IMR-90 (cell line): ENCODE measurements at regions not wholly inside any gene's neighbourhood (a gene's known extent, or its start where the extent isn't known, plus 50 kb on each side); places are given as distances from the start of the nearest gene placed in this dataset.

ENCODE experiments used
- ATAC-seq: fragments of 200-7000 bp; cut with Tn5 transposase; 2 replicates; pipeline ENCODE4 v1.9.1; 2020; ENCODE audit warnings: low read depth, mild to moderate bottlenecking, moderate library complexity
- BruUV-seq: library from RNA; stranded (reverse); fragments of 400-500 nt; replicated peaks from 2 replicates; lab custom pipeline; 2021; lab: Mats Ljungman, UMichigan
- CTCF ChIA-PET: fragments of 300-600 bp; formaldehyde crosslinking; extraction: SDS; loops from one replicate; lab custom pipeline; 2021; ENCODE audit warnings: antibody characterized with exemption; lab: Yijun Ruan, JAX
- POLR2A ChIA-PET: fragments of 300-600 bp; sonication (Branson Sonifier 250); formaldehyde crosslinking; loops from one replicate; lab custom pipeline; 2022; ENCODE audit warnings: antibody characterized with exemption; ENCODE audit not compliant: unreplicated experiment; lab: Charles Lee
- DNase-seq: peaks from one replicate; pipeline ENCODE4 v3.0.0; 2013
- H2AFZ ChIP-seq: replicated peaks from 2 replicates; pipeline ENCODE3; 2013; ENCODE audit warnings: low read length, mild to moderate bottlenecking; ENCODE audit not compliant: poor library complexity
- H2AK5ac ChIP-seq: 2 replicates; pipeline ENCODE4 v1.6.1; 2013; ENCODE audit warnings: low read depth, low read length, inconsistent platforms
- H2AK9ac ChIP-seq: replicated peaks from 2 replicates; pipeline ENCODE3; 2013; ENCODE audit warnings: mild to moderate bottlenecking, low read depth, low read length, moderate library complexity; ENCODE audit not compliant: poor library complexity
- H2BK120ac ChIP-seq: 2 replicates; pipeline ENCODE4 v1.6.1; 2013; ENCODE audit warnings: low read depth, low read length, inconsistent platforms
- H2BK15ac ChIP-seq: 3 replicates; pipeline ENCODE4 v1.6.1; 2013; ENCODE audit warnings: low read depth, low read length, inconsistent platforms
- H2BK20ac ChIP-seq: 2 replicates; pipeline ENCODE4 v1.6.1; 2013; ENCODE audit warnings: low read depth, mild to moderate bottlenecking, inconsistent platforms, low read length, moderate library complexity
- H2BK5ac ChIP-seq: 2 replicates; pipeline ENCODE4 v1.6.1; 2013; ENCODE audit warnings: mild to moderate bottlenecking, low read depth, low read length, inconsistent platforms; ENCODE audit not compliant: poor library complexity, severe bottlenecking
- H3K14ac ChIP-seq: replicated peaks from 2 replicates; pipeline ENCODE4 v1.6.1; 2013; ENCODE audit warnings: low read depth, low read length, inconsistent platforms
- H3K18ac ChIP-seq: 2 replicates; pipeline ENCODE4 v1.6.1; 2013; ENCODE audit warnings: low read depth, low read length, control low read depth
- H3K23ac ChIP-seq: 2 replicates; pipeline ENCODE4 v1.6.1; 2013; ENCODE audit warnings: low read depth, low read length, inconsistent platforms
- H3K27ac ChIP-seq: 2 replicates; pipeline ENCODE4 v1.5.1; 2013; ENCODE audit warnings: mild to moderate bottlenecking, control low read depth, low read length; ENCODE audit not compliant: insufficient read depth
- H3K27me3 ChIP-seq: 2 replicates; pipeline ENCODE4 v1.6.1; 2013; ENCODE audit warnings: low read length; ENCODE audit not compliant: control insufficient read depth, insufficient read depth
- H3K36me3 ChIP-seq: 2 replicates; pipeline ENCODE4 v1.6.1; 2013; ENCODE audit warnings: low read length, mixed read lengths; ENCODE audit not compliant: control insufficient read depth, insufficient read depth
- H3K4ac ChIP-seq: 2 replicates; pipeline ENCODE4 v1.6.1; 2013; ENCODE audit warnings: low read depth, low read length, inconsistent platforms
- H3K4me1 ChIP-seq: 2 replicates; pipeline ENCODE4 v1.6.1; 2013; ENCODE audit warnings: low read length, mixed read lengths; ENCODE audit not compliant: control insufficient read depth, insufficient read depth
- H3K4me2 ChIP-seq: 2 replicates; pipeline ENCODE4 v1.6.1; 2013; ENCODE audit warnings: low read depth, mild to moderate bottlenecking, control low read depth, low read length, moderate library complexity
- H3K4me3 ChIP-seq: 2 replicates; pipeline ENCODE4 v1.5.1; 2013; ENCODE audit warnings: low read depth, mild to moderate bottlenecking, control low read depth, low read length, moderate library complexity; ENCODE audit not compliant: insufficient read depth
- H3K56ac ChIP-seq: 2 replicates; pipeline ENCODE4 v1.6.1; 2013; ENCODE audit warnings: low read length, inconsistent platforms; ENCODE audit not compliant: insufficient read depth; ENCODE audit errors: extremely low read depth
- H3K79me1 ChIP-seq, 2 experiments: 2 replicates each; pipeline ENCODE4 v1.6.1; 2013; ENCODE audit warnings: low read length in 2 of 2, inconsistent platforms in 1 of 2, low read depth in 1 of 2
- H3K9ac ChIP-seq: 2 replicates; pipeline ENCODE4 v1.6.1; 2013; ENCODE audit warnings: low read depth, low read length, control low read depth
- H3K9me1 ChIP-seq: 2 replicates; pipeline ENCODE4 v1.6.1; 2013; ENCODE audit warnings: low read length, inconsistent platforms; ENCODE audit not compliant: insufficient read depth
- H3K9me3 ChIP-seq: 2 replicates; pipeline ENCODE4 v1.6.1; 2013; ENCODE audit warnings: low read length; ENCODE audit not compliant: control insufficient read depth, insufficient read depth
- H4K20me1 ChIP-seq: 2 replicates; pipeline ENCODE4 v1.6.1; 2013; ENCODE audit warnings: low read length, inconsistent platforms; ENCODE audit not compliant: insufficient read depth
- H4K5ac ChIP-seq: 2 replicates; pipeline ENCODE4 v1.6.1; 2013; ENCODE audit warnings: mild to moderate bottlenecking, low read depth, low read length, control low read depth
- H4K8ac ChIP-seq, 2 experiments: 2 replicates each; pipeline ENCODE4 v1.6.1; 2013; ENCODE audit warnings: low read depth in 2 of 2, low read length in 2 of 2, control low read depth in 1 of 2, inconsistent platforms in 1 of 2
- H4K91ac ChIP-seq: 2 replicates; pipeline ENCODE4 v1.6.1; 2013; ENCODE audit warnings: low read depth, low read length, inconsistent platforms; ENCODE audit not compliant: insufficient read depth
- CTCF ChIP-seq: conservative IDR thresholded peaks from 2 replicates; pipeline ENCODE4 v1.5.1; 2012; ENCODE audit warnings: mild to moderate bottlenecking, low read depth, low read length, improper control_type of control experiment
- NFE2L2 ChIP-seq: fragments of 150-350 bp; IDR thresholded peaks from 2 replicates; pipeline ENCODE4 v1.6.1; 2016; ENCODE audit warnings: low read depth, mild to moderate bottlenecking, low read length
- RCOR1 ChIP-seq: IDR thresholded peaks from 2 replicates; pipeline ENCODE4 v1.6.1; 2012; ENCODE audit warnings: mild to moderate bottlenecking, low read length, improper control_type of control experiment; ENCODE audit not compliant: insufficient replicate concordance
- RFX5 ChIP-seq: IDR thresholded peaks from 2 replicates; pipeline ENCODE4 v1.8.0; 2012; ENCODE audit warnings: low read depth, mild to moderate bottlenecking, low read length, moderate library complexity
- USF2 ChIP-seq: fragments of 150-350 bp; IDR thresholded peaks from 2 replicates; pipeline ENCODE4 v1.6.1; 2017; ENCODE audit warnings: mild to moderate bottlenecking, antibody characterized with exemption, low read length, low read depth
- WGBS, 2 experiments: methylation state at CpG; one replicate each; pipeline versions ENCODE4 v1.1.5 to v1.1.7; 2013; ENCODE audit warnings: missing lambda C conversion rate in 2 of 2; ENCODE audit not compliant: insufficient read length in 1 of 2; ENCODE audit errors: extremely low coverage in 2 of 2; 5-methylcytosine and 5-hydroxymethylcytosine counted together
- dilution Hi-C: fragments of 300-500 bp; cut with HindIII; formaldehyde crosslinking; loops from one replicate; pipeline ENCODE4 v1.14.3; 2018; ENCODE audit warnings: low sequenced_read_pairs; ENCODE audit not compliant: unreplicated experiment
- in situ Hi-C: fragments of 300-500 bp; cut with MboI; formaldehyde crosslinking; loops from 3 replicates; pipeline ENCODE4 v1.14.3; 2019; ENCODE audit warnings: low sequenced_read_pairs, inconsistent platforms, mixed read lengths
- intact Hi-C: fragments of 100-400 bp; cut with micrococcal nuclease; formaldehyde crosslinking; loops from 2 replicates; pipeline ENCODE4 v1.10.0; 2022

- no TSS peak for BruUV-seq
- peak overlapping the region; percentile 2; the same call in 1 of the 2 replicates for H3K27ac ChIP-seq
- intact Hi-C loops, result no loop called here
- in situ Hi-C loops, result no loop called here
- peaks cover 3% of the 10 kb centered on the region; the same call in 1 of the 2 replicates for H3K9me3 ChIP-seq
- H2AK9ac ChIP-seq, result no peak overlapping the region
- peak overlapping the region; percentile 46 to 94 for H4K8ac ChIP-seq
- peak overlapping the region; percentile 50; the same call in 1 of the 2 replicates for H3K23ac ChIP-seq
- ATAC-seq (peak; percentile 85), DNase-seq (peak; percentile 90)
- H2BK120ac ChIP-seq, result peak overlapping the region; percentile 53
- H3K18ac ChIP-seq, result peak overlapping the region; percentile 96
- H4K20me1 ChIP-seq, result no peaks in the 10 kb centered on the region
- peak overlapping the region; percentile 97 for H3K14ac ChIP-seq
- H2BK15ac ChIP-seq, result peak overlapping the region; percentile 88; the same call in 1 of the 3 replicates
- dilution Hi-C loops, result no loop called here
- TF ChIP-seq RCOR1, result no peak
- no peak for TF ChIP-seq CTCF
- TF ChIP-seq USF2, result peak; percentile 49; the same call in 1 of the 2 replicates
- TF ChIP-seq NFE2L2, result no peak
- no peak for TF ChIP-seq RFX5
- peak overlapping the region; percentile 73 for H2BK20ac ChIP-seq
- H3K4ac ChIP-seq, result peak overlapping the region; percentile 75
- H3K4me2 ChIP-seq, result peak overlapping the region; percentile 90
- WGBS, 2 experiments, result no CpG with 5 or more reads among the region's 2 CpGs
- H3K36me3 ChIP-seq, result no peaks in the 10 kb centered on the region
- peak overlapping the region; percentile 49; the same call in 1 of the 2 replicates for H3K4me3 ChIP-seq
- 0 out of 2 replicates have a peak overlapping the region, but pooled peaks have one; percentile 7 for H3K56ac ChIP-seq
- H3K9ac ChIP-seq, result peak overlapping the region; percentile 27; the same call in 1 of the 2 replicates
- peak overlapping the region; percentile 91 for H4K5ac ChIP-seq
- peaks cover 2% of the 10 kb centered on the region; the same call in 1 of the 2 replicates for H3K9me1 ChIP-seq
- peak overlapping the region; percentile 81 for H2BK5ac ChIP-seq
- H3K79me1 ChIP-seq, result no peaks in the 10 kb centered on the region
- peak overlapping the region; percentile 37; the same call in 1 of the 2 replicates for H2AK5ac ChIP-seq
- POLR2A ChIA-PET, result interaction anchor here (0.6 kb wide), 1 partner anchor 10 kb away, joined by 3 read pairs; no protein-coding TSS in a partner anchor
- H3K4me1 ChIP-seq, result peaks cover 4% of the 10 kb centered on the region
- peak overlapping the region; percentile 81 for H2AFZ ChIP-seq
- CTCF ChIA-PET, result interaction anchor here (0.9 kb wide), 1 partner anchor 276 kb away, joined by 3 read pairs; no protein-coding TSS in a partner anchor
- H4K91ac ChIP-seq, result peak overlapping the region; percentile 87
- no peaks in the 10 kb centered on the region for H3K27me3 ChIP-seq
Measured at GRCh38 chr1:59061876-59062275, 235.0 kb upstream of the FGGY start.
